Suprapubic skin (tissue), 4 donors: ENCODE measurements at regions not wholly inside any gene's neighbourhood (a gene's known extent, or its start where the extent isn't known, plus 50 kb on each side); places are given as distances from the start of the nearest gene placed in this dataset.

Experiments used
- POLR2A ChIP-seq, 2 donors: fragments of 450-650 bp; IDR thresholded peaks; one replicate each; pipeline ENCODE4 v1.6.1; 2017; ENCODE audit warnings: antibody characterized with exemption in 2 of 2, mild to moderate bottlenecking in 2 of 2, moderate library complexity in 2 of 2
- POLR2AphosphoS5 ChIP-seq, 3 donors: sonication (generic); formaldehyde crosslinking; IDR thresholded peaks; one replicate each; pipeline ENCODE4 v1.6.1; 2017; ENCODE audit warnings: antibody characterized with exemption in 3 of 3

DNA sequence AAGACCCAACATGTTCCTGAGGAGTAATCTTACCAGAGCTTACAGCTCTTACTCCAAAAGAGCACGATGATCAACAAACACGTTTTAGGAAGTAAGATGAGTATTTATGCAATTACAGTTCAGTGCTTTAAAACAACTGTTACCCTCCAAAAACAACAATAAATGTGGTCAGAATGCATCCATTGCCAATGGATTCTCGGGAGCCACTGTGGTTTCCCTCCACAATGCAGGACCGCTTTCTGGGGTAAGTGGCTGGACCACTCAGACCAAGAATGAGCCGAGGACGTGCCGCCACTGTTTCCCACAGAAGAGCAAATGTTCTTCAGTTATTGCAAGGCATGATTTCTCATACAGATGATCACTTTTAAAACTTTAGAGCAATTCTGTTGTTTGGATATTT is 232.3 kb upstream of the MKLN1 start:
- TF ChIP-seq POLR2AphosphoS5 (IDR thresholded peaks at IDR 0.05): no peak
- TF ChIP-seq POLR2A (IDR thresholded peaks at IDR 0.05): no peak
